LNCAP (cell line): ENCODE measurements at regions not wholly inside any gene's neighbourhood (a gene's known extent, or its start where the extent isn't known, plus 50 kb on each side); places are given as distances from the start of the nearest gene placed in this dataset.

Experiments used
- CTCF ChIP-seq: fragments of 450-650 bp; IDR thresholded peaks from 2 replicates; pipeline ENCODE4 v1.5.1; 2017; ENCODE audit warnings: mild to moderate bottlenecking

- no peak for TF ChIP-seq CTCF
Measured at GRCh38 chr10:8189458-8189857, 135.0 kb downstream of the GATA3 start.

GRCh38 chr10:8192301-8192700 lies 137.8 kb downstream of the GATA3 start:
- TF ChIP-seq CTCF = no peak

- TF ChIP-seq CTCF = no peak
Measured at GRCh38 chr10:8193546-8193945, 139.1 kb downstream of the GATA3 start.

GRCh38 chr10:8194050-8194449 lies 139.6 kb downstream of the GATA3 start:
- no peak for TF ChIP-seq CTCF

DNA sequence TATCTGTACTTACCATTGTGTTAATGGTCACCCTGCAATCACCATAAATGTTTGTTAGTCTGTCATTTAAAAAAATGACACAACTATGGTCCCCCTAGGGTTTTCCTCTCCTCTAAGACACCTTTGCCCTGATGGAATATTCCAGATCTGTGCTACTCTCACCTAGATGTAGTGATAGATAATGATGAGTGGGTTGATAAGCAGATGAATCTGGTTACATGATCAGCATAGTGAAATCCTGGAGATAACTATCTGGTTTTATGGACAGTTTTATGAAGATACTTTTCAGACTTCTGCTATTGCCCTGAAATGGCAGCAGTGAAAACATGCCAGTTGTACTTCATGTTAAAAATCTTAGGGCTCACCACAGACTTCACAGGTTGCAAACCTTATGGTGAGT lies 152.4 kb downstream of the GATA3 start:
- TF ChIP-seq CTCF = no peak

GRCh38 chr10:8211631-8212030 lies 157.1 kb downstream of the GATA3 start:
- no peak for TF ChIP-seq CTCF

DNA sequence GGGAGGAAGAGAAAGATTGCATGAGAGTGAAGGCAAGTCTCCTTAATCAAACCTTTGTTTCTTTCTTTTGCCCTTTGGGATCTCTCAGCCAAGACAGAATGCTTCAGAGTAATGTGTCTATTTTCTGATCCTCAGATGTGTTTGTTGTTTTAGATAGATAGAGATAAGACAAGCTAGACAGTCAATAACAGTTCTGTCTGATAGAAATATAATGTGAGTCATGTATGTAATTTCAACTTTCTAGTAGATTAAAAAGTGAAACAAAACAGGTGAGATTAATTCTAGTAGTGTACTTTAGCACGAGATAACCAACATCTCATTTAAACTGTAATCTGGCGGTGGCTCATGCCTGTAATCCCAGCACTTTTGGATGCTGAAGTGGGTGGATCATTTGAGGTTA lies 159.2 kb downstream of the GATA3 start:
- TF ChIP-seq CTCF = no peak

- no peak for TF ChIP-seq CTCF
Measured at GRCh38 chr10:8214587-8214986, 160.1 kb downstream of the GATA3 start.
